Peyer's patch (tissue), 4 donors: ENCODE measurements at regions not wholly inside any gene's neighbourhood (a gene's known extent, or its start where the extent isn't known, plus 50 kb on each side); places are given as distances from the start of the nearest gene placed in this dataset.

ENCODE experiments used
- DNase-seq, 3 donors: peaks; one replicate each; pipeline ENCODE4 v3.0.0-alpha.2; 2017 to 2019
- H3K27ac ChIP-seq, 4 donors: fragments of 200-600 bp; sonication (generic); one replicate each; pipeline ENCODE4 v1.5.1; 2016 to 2019
- H3K27me3 ChIP-seq, 2 donors: fragments of 200-600 bp; sonication (generic); one replicate each; pipeline ENCODE4 v1.5.1; 2019
- H3K36me3 ChIP-seq, 3 donors: fragments of 200-600 bp; sonication (generic); one replicate each; pipeline ENCODE4 v1.5.1; 2016 to 2019
- H3K4me1 ChIP-seq, 4 donors: fragments of 200-600 bp; sonication (generic); one replicate each; pipeline ENCODE4 v1.5.1; 2016 to 2019
- H3K4me3 ChIP-seq, 4 donors: fragments of 200-600 bp; sonication (generic); 1 replicate in 3 of 4; 2 replicates in 1 of 4; pipeline ENCODE4 v1.5.1; 2016 to 2019; ENCODE audit warnings: mild to moderate bottlenecking in 1 of 4
- H3K9me3 ChIP-seq, 4 donors: fragments of 200-600 bp; sonication (generic); one replicate each; pipeline ENCODE4 v1.5.1; 2016 to 2019; ENCODE audit warnings: mild to moderate bottlenecking in 1 of 4
- CTCF ChIP-seq, 6 experiments: fragments of 450-650 bp in 4 of 6; fragments of 200-600 bp in 2 of 6; sonication (generic) in 1 of 6; IDR thresholded peaks; one replicate each; pipeline ENCODE4 v1.5.1; 2017 to 2019; ENCODE audit warnings: antibody characterized with exemption in 6 of 6, mild to moderate bottlenecking in 3 of 6, moderate library complexity in 1 of 6
- POLR2A ChIP-seq, 2 donors: fragments of 450-650 bp; IDR thresholded peaks; one replicate each; pipeline ENCODE4 v1.5.1; 2017; ENCODE audit warnings: antibody characterized with exemption in 2 of 2, mild to moderate bottlenecking in 2 of 2, moderate library complexity in 2 of 2

GRCh38 chr18:71114550-71115210 lies 825.8 kb downstream of the SOCS6 start:
- Histone ChIP-seq H3K4me1 (no peaks in the 10 kb centered on the region), H3K36me3 (no peaks in the 10 kb centered on the region), H3K27me3 (no peaks in the 10 kb centered on the region), H3K9me3 (no peaks in the 10 kb centered on the region), H3K4me3 (no peak overlapping the region), H3K27ac (no peak overlapping the region)
- DNase-seq = no peak
- no peak for TF ChIP-seq POLR2A (IDR thresholded peaks at IDR 0.05)
- no peak for TF ChIP-seq CTCF (IDR thresholded peaks at IDR 0.05)

- TF ChIP-seq CTCF (IDR thresholded peaks at IDR 0.05) (no peak), POLR2A (IDR thresholded peaks at IDR 0.05) (no peak)
- Histone ChIP-seq H3K27me3 (no peaks in the 10 kb centered on the region), H3K4me3 (no peak overlapping the region), H3K4me1 (no peaks in the 10 kb centered on the region), H3K36me3 (no peaks in the 10 kb centered on the region), H3K9me3 (no peaks in the 10 kb centered on the region), H3K27ac (no peak overlapping the region)
- no peak for DNase-seq
Measured at GRCh38 chr18:71107244-71107643, 818.4 kb downstream of the SOCS6 start.

GRCh38 chr18:71106701-71107100 lies 817.9 kb downstream of the SOCS6 start:
- TF ChIP-seq CTCF (IDR thresholded peaks at IDR 0.05) = no peak
- TF ChIP-seq POLR2A (IDR thresholded peaks at IDR 0.05) = no peak
- DNase-seq = no peak
- no peaks in the 10 kb centered on the region for H3K4me1 ChIP-seq

GRCh38 chr18:71105994-71106546 lies 817.2 kb downstream of the SOCS6 start:
- Histone ChIP-seq H3K4me1 (no peaks in the 10 kb centered on the region), H3K36me3 (no peaks in the 10 kb centered on the region), H3K4me3 (no peak overlapping the region), H3K9me3 (no peaks in the 10 kb centered on the region), H3K27ac (no peak overlapping the region), H3K27me3 (no peaks in the 10 kb centered on the region)
- TF ChIP-seq CTCF (IDR thresholded peaks at IDR 0.05) = no peak
- TF ChIP-seq POLR2A (IDR thresholded peaks at IDR 0.05) = no peak
- DNase-seq = no peak

More at GRCh38 chr18:71106701-71107100, 817.9 kb downstream of the SOCS6 start:
- no peaks in the 10 kb centered on the region for H3K36me3 ChIP-seq
- no peak overlapping the region for H3K27ac ChIP-seq
- no peak overlapping the region for H3K4me3 ChIP-seq
- no peaks in the 10 kb centered on the region for H3K27me3 ChIP-seq
- H3K9me3 ChIP-seq = no peaks in the 10 kb centered on the region

- no peak for TF ChIP-seq CTCF (IDR thresholded peaks at IDR 0.05)
- TF ChIP-seq POLR2A (IDR thresholded peaks at IDR 0.05) = no peak
- no peak overlapping the region for H3K27ac ChIP-seq
- no peak overlapping the region for H3K4me3 ChIP-seq
Measured at GRCh38 chr18:71105078-71105819, 816.4 kb downstream of the SOCS6 start.

More at GRCh38 chr18:71105078-71105819, 816.4 kb downstream of the SOCS6 start:
- Histone ChIP-seq H3K9me3 (no peaks in the 10 kb centered on the region), H3K36me3 (no peaks in the 10 kb centered on the region), H3K4me1 (no peaks in the 10 kb centered on the region), H3K27me3 (no peaks in the 10 kb centered on the region)
- no peak for DNase-seq
